ENCODE measurements at regions not wholly inside any gene's neighbourhood (a gene's known extent, or its start where the extent isn't known, plus 50 kb on each side); places are given as distances from the start of the nearest gene placed in this dataset.
A peak's percentile ranks its signal among the peaks of the same experiment; 100 is the strongest.
"Not testable (repeated sequence)": the region's sequence is repeated elsewhere in the genome, so short reads cannot be mapped to it uniquely, and the experiment has no call there.

GRCh38 chrX:120727911-120728310 lies 98.1 kb upstream of the C1GALT1C1 start:
- H3K4me1 Mint-ChIP-seq = no peaks in the 10 kb centered on the region
- H3K9me3 ChIP-seq (ENCODE audit: control insufficient read depth in 2 of 2, low read length in 2 of 2) = no peaks in the 10 kb centered on the region
- DNase-seq (no peak), ATAC-seq (ENCODE audit: low read depth in 2 of 2) (no peak)
- peaks cover 0 to 3% (median 0%) of the 10 kb centered on the region in 7 donors for H3K9me3 Mint-ChIP-seq
- H3K4me3 Mint-ChIP-seq = no peak overlapping the region
- no peaks in the 10 kb centered on the region for H3K27me3 ChIP-seq (ENCODE audit: control insufficient read depth, insufficient read depth, low read length)
- H3K27ac ChIP-seq (ENCODE audit: insufficient read depth, low read length, poor library complexity, severe bottlenecking) = no peak overlapping the region
- H3K36me3 Mint-ChIP-seq = no peaks in the 10 kb centered on the region
- no peak overlapping the region for H3K4me3 ChIP-seq (ENCODE audit: low read depth, low read length)
- H3K4me1 ChIP-seq (ENCODE audit: control insufficient read depth, insufficient read depth, low read length, poor library complexity, severe bottlenecking) = no peaks in the 10 kb centered on the region
- no peak overlapping the region for H3K27ac Mint-ChIP-seq
- H3K27me3 Mint-ChIP-seq = peaks cover 8% of the 10 kb centered on the region
- H3K36me3 ChIP-seq (ENCODE audit: control insufficient read depth, insufficient read depth, low read length) = no peaks in the 10 kb centered on the region

- no peaks in the 10 kb centered on the region for H3K36me3 Mint-ChIP-seq
- Histone ChIP-seq H3K27ac (ENCODE audit: insufficient read depth, low read length, poor library complexity, severe bottlenecking) (no peak overlapping the region), H3K4me1 (ENCODE audit: control insufficient read depth, insufficient read depth, low read length, poor library complexity, severe bottlenecking) (no peaks in the 10 kb centered on the region), H3K4me3 (ENCODE audit: low read depth, low read length) (no peak overlapping the region), H3K9me3 (ENCODE audit: control insufficient read depth in 2 of 2, low read length in 2 of 2) (no peaks in the 10 kb centered on the region), H3K27me3 (ENCODE audit: control insufficient read depth, insufficient read depth, low read length) (no peaks in the 10 kb centered on the region), H3K36me3 (ENCODE audit: control insufficient read depth, insufficient read depth, low read length) (no peaks in the 10 kb centered on the region)
- H3K4me3 Mint-ChIP-seq = no peak overlapping the region
- H3K27ac Mint-ChIP-seq = no peak overlapping the region
- DNase-seq = no peak
- peaks cover 0 to 3% (median 0%) of the 10 kb centered on the region in 7 donors for H3K9me3 Mint-ChIP-seq
- ATAC-seq (ENCODE audit: low read depth in 2 of 2) = no peak
- H3K4me1 Mint-ChIP-seq = no peaks in the 10 kb centered on the region
- H3K27me3 Mint-ChIP-seq = peaks cover 8% of the 10 kb centered on the region
Measured at GRCh38 chrX:120727452-120727851, 97.6 kb upstream of the C1GALT1C1 start.

GRCh38 chrX:120726294-120726693 lies 96.4 kb upstream of the C1GALT1C1 start:
- Histone ChIP-seq H3K27ac (ENCODE audit: insufficient read depth, low read length, poor library complexity, severe bottlenecking) (no peak overlapping the region), H3K36me3 (ENCODE audit: control insufficient read depth, insufficient read depth, low read length) (no peaks in the 10 kb centered on the region), H3K4me3 (ENCODE audit: low read depth, low read length) (no peak overlapping the region), H3K27me3 (ENCODE audit: control insufficient read depth, insufficient read depth, low read length) (no peaks in the 10 kb centered on the region), H3K9me3 (ENCODE audit: control insufficient read depth in 2 of 2, low read length in 2 of 2) (no peaks in the 10 kb centered on the region), H3K4me1 (ENCODE audit: control insufficient read depth, insufficient read depth, low read length, poor library complexity, severe bottlenecking) (no peaks in the 10 kb centered on the region)
- Mint-ChIP-seq H3K4me1 (no peaks in the 10 kb centered on the region), H3K9me3 (peaks cover 0 to 3% (median 0%) of the 10 kb centered on the region in 7 donors), H3K27me3 (peaks cover 8% of the 10 kb centered on the region), H3K27ac (no peak overlapping the region), H3K4me3 (no peak overlapping the region), H3K36me3 (no peaks in the 10 kb centered on the region)
- no peak for ATAC-seq (ENCODE audit: low read depth in 2 of 2)
- DNase-seq = no peak

GRCh38 chrX:120725874-120726273 lies 96.0 kb upstream of the C1GALT1C1 start:
- Mint-ChIP-seq H3K9me3 (peaks cover 0 to 3% (median 0%) of the 10 kb centered on the region in 7 donors), H3K4me3 (no peak overlapping the region), H3K27me3 (peaks cover 8% of the 10 kb centered on the region), H3K4me1 (no peaks in the 10 kb centered on the region), H3K27ac (no peak overlapping the region), H3K36me3 (no peaks in the 10 kb centered on the region)
- Histone ChIP-seq H3K4me1 (ENCODE audit: control insufficient read depth, insufficient read depth, low read length, poor library complexity, severe bottlenecking) (no peaks in the 10 kb centered on the region), H3K27me3 (ENCODE audit: control insufficient read depth, insufficient read depth, low read length) (no peaks in the 10 kb centered on the region), H3K9me3 (ENCODE audit: control insufficient read depth in 2 of 2, low read length in 2 of 2) (no peaks in the 10 kb centered on the region), H3K27ac (ENCODE audit: insufficient read depth, low read length, poor library complexity, severe bottlenecking) (no peak overlapping the region), H3K4me3 (ENCODE audit: low read depth, low read length) (no peak overlapping the region), H3K36me3 (ENCODE audit: control insufficient read depth, insufficient read depth, low read length) (no peaks in the 10 kb centered on the region)
- ATAC-seq (ENCODE audit: low read depth in 2 of 2) (no peak), DNase-seq (no peak)

- Histone ChIP-seq H3K9me3 (ENCODE audit: control insufficient read depth in 2 of 2, low read length in 2 of 2) (no peaks in the 10 kb centered on the region), H3K4me1 (ENCODE audit: control insufficient read depth, insufficient read depth, low read length, poor library complexity, severe bottlenecking) (no peaks in the 10 kb centered on the region), H3K36me3 (ENCODE audit: control insufficient read depth, insufficient read depth, low read length) (no peaks in the 10 kb centered on the region), H3K27me3 (ENCODE audit: control insufficient read depth, insufficient read depth, low read length) (no peaks in the 10 kb centered on the region), H3K4me3 (ENCODE audit: low read depth, low read length) (no peak overlapping the region), H3K27ac (ENCODE audit: insufficient read depth, low read length, poor library complexity, severe bottlenecking) (no peak overlapping the region)
- Mint-ChIP-seq H3K4me3 (no peak overlapping the region), H3K36me3 (no peaks in the 10 kb centered on the region), H3K9me3 (no peaks in the 10 kb centered on the region), H3K27ac (no peak overlapping the region), H3K27me3 (no peaks in the 10 kb centered on the region), H3K4me1 (no peaks in the 10 kb centered on the region)
- ATAC-seq (ENCODE audit: low read depth in 2 of 2) (no peak), DNase-seq (no peak)
Measured at GRCh38 chrX:120719622-120720021, 89.8 kb upstream of the C1GALT1C1 start.

- Mint-ChIP-seq H3K4me1 (no peaks in the 10 kb centered on the region), H3K27me3 (no peaks in the 10 kb centered on the region), H3K27ac (no peak overlapping the region), H3K36me3 (no peaks in the 10 kb centered on the region), H3K4me3 (no peak overlapping the region), H3K9me3 (no peaks in the 10 kb centered on the region)
- H3K4me1 ChIP-seq (ENCODE audit: control insufficient read depth, insufficient read depth, low read length, poor library complexity, severe bottlenecking) = no peaks in the 10 kb centered on the region
- H3K27me3 ChIP-seq (ENCODE audit: control insufficient read depth, insufficient read depth, low read length) = no peaks in the 10 kb centered on the region
- ATAC-seq (ENCODE audit: low read depth in 2 of 2) (no peak), DNase-seq (no peak)
- H3K4me3 ChIP-seq (ENCODE audit: low read depth, low read length) = no peak overlapping the region
- no peak overlapping the region for H3K27ac ChIP-seq (ENCODE audit: insufficient read depth, low read length, poor library complexity, severe bottlenecking)
- H3K9me3 ChIP-seq (ENCODE audit: control insufficient read depth in 2 of 2, low read length in 2 of 2) = no peaks in the 10 kb centered on the region
- H3K36me3 ChIP-seq (ENCODE audit: control insufficient read depth, insufficient read depth, low read length) = no peaks in the 10 kb centered on the region
Measured at GRCh38 chrX:120718969-120719368, 89.1 kb upstream of the C1GALT1C1 start.

- H3K9me3 ChIP-seq (ENCODE audit: control insufficient read depth in 2 of 2, low read length in 2 of 2); H3K4me1 ChIP-seq (ENCODE audit: control insufficient read depth, insufficient read depth, low read length, poor library complexity, severe bottlenecking); H3K27ac Mint-ChIP-seq; H3K36me3 ChIP-seq (ENCODE audit: control insufficient read depth, insufficient read depth, low read length); H3K4me3 Mint-ChIP-seq; H3K36me3 Mint-ChIP-seq; H3K27ac ChIP-seq (ENCODE audit: insufficient read depth, low read length, poor library complexity, severe bottlenecking); H3K27me3 Mint-ChIP-seq; H3K4me3 ChIP-seq (ENCODE audit: low read depth, low read length); H3K27me3 ChIP-seq (ENCODE audit: control insufficient read depth, insufficient read depth, low read length); H3K4me1 Mint-ChIP-seq; DNase-seq; ATAC-seq (ENCODE audit: low read depth in 2 of 2): not testable (repeated sequence)
- peaks cover 1 to 13% (median 4%) of the 10 kb centered on the region in 7 donors for H3K9me3 Mint-ChIP-seq
Measured at GRCh38 chrX:120702337-120702736, 72.5 kb upstream of the C1GALT1C1 start.

GRCh38 chrX:120697053-120697452 lies 67.2 kb upstream of the C1GALT1C1 start:
- Mint-ChIP-seq H3K27ac (peak overlapping the region; percentile 37 to 89 (median 73)), H3K27me3 (peaks cover 5% of the 10 kb centered on the region), H3K4me1 (peaks cover 0 to 17% (median 7%) of the 10 kb centered on the region in 4 donors), H3K9me3 (peaks cover 1 to 13% (median 4%) of the 10 kb centered on the region in 7 donors), H3K36me3 (no peaks in the 10 kb centered on the region), H3K4me3 (no peak overlapping the region)
- Histone ChIP-seq H3K27ac (ENCODE audit: insufficient read depth, low read length, poor library complexity, severe bottlenecking) (no peak overlapping the region), H3K4me3 (ENCODE audit: low read depth, low read length) (no peak overlapping the region), H3K27me3 (ENCODE audit: control insufficient read depth, insufficient read depth, low read length) (no peaks in the 10 kb centered on the region), H3K36me3 (ENCODE audit: control insufficient read depth, insufficient read depth, low read length) (no peaks in the 10 kb centered on the region), H3K9me3 (ENCODE audit: control insufficient read depth in 2 of 2, low read length in 2 of 2) (peaks cover 0 to 3% of the 10 kb centered on the region in 2 experiments), H3K4me1 (ENCODE audit: control insufficient read depth, insufficient read depth, low read length, poor library complexity, severe bottlenecking) (no peaks in the 10 kb centered on the region)
- peak; percentile 70 to 71 for ATAC-seq (ENCODE audit: low read depth in 2 of 2)
- DNase-seq = peak in 2 of 3 donors; percentile 36 to 68

Data from CD4-positive, CD25-positive, alpha-beta regulatory T cell (primary cell).